ENCODE measurements at regions not wholly inside any gene's neighbourhood (a gene's known extent, or its start where the extent isn't known, plus 50 kb on each side); places are given as distances from the start of the nearest gene placed in this dataset.

GRCh38 chr3:83894223-83894622 lies 1064.6 kb upstream of the CADM2 start:
- no peak for TF ChIP-seq CTCF (IDR thresholded peaks at IDR 0.05)
- TF ChIP-seq POLR2A (IDR thresholded peaks at IDR 0.05) = no peak

Measured in breast epithelium (tissue), 3 donors.